Skeletal muscle tissue (tissue), 3 donors: ENCODE measurements at regions not wholly inside any gene's neighbourhood (a gene's known extent, or its start where the extent isn't known, plus 50 kb on each side); places are given as distances from the start of the nearest gene placed in this dataset.
"Not testable (repeated sequence)": the region's sequence is repeated elsewhere in the genome, so short reads cannot be mapped to it uniquely, and the experiment has no call there.

Source experiments
- H3K27ac ChIP-seq: one replicate; pipeline ENCODE4 v1.7.0; 2013; ENCODE audit warnings: mild to moderate bottlenecking, low read depth, low read length, inconsistent platforms
- H3K27me3 ChIP-seq, 3 donors: one replicate each; pipeline ENCODE4 v1.7.0; 2013; ENCODE audit warnings: low read length in 3 of 3; ENCODE audit not compliant: control insufficient read depth in 3 of 3, insufficient read depth in 3 of 3
- H3K36me3 ChIP-seq, 3 donors: one replicate each; pipeline ENCODE4 v1.7.0; 2013; ENCODE audit warnings: low read length in 3 of 3; ENCODE audit not compliant: control insufficient read depth in 3 of 3, insufficient read depth in 3 of 3
- H3K4me1 ChIP-seq, 3 donors: one replicate each; pipeline ENCODE4 v1.7.0; 2013; ENCODE audit warnings: low read length in 3 of 3, mild to moderate bottlenecking in 3 of 3; ENCODE audit not compliant: control insufficient read depth in 3 of 3, insufficient read depth in 3 of 3
- H3K4me3 ChIP-seq, 3 donors: one replicate each; pipeline ENCODE4 v1.7.0; 2013; ENCODE audit warnings: low read length in 3 of 3
- H3K9ac ChIP-seq, 3 donors: one replicate each; pipeline ENCODE4 v1.7.0; 2013; ENCODE audit warnings: low read length in 3 of 3, mild to moderate bottlenecking in 3 of 3, moderate library complexity in 2 of 3, low read depth in 1 of 3
- H3K9me3 ChIP-seq, 3 donors: one replicate each; pipeline ENCODE4 v1.7.0; 2013; ENCODE audit warnings: low read length in 3 of 3; ENCODE audit not compliant: control insufficient read depth in 3 of 3
- donor health status: Osteomylitis.

DNA sequence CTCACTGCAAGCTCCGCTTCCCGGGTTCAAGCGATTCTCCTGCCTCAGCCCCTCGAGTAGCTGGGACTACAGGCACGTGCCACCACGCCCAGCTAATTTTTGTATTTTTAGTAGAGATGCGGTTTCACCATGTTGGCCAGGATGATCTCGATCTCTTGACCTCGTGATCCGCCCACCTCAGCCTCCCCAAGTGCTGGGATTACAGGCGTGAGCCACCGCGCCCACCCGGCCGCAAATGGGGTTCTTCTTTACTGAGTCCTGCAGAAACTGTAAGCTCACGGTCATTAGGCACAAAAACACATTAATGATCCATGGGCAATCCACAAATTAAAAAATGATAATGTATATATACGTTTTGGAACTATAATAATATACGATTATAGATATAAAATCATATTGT is 447.6 kb downstream of the DSC3 start:
- H3K27ac ChIP-seq, H3K9me3 ChIP-seq, H3K9ac ChIP-seq, H3K4me1 ChIP-seq, H3K27me3 ChIP-seq, H3K4me3 ChIP-seq, H3K36me3 ChIP-seq: not testable (repeated sequence)

DNA sequence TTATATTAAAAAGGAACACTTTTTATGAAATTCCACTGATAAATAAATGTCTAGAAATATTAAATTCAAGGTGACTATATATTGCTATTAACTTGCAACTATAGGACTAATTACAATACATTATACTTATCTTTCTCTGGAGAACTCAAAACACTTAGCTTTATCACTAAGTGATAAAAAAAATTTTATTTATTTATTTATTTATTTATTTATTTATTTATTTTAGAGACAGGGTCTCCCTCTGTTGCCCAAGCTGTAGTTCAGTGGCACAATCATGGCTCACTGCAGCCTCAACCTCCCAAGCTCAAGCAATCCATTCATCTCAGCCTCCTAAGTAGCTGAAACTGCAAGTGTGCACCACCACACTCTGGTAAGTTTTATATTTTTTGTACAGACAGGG is 451.1 kb downstream of the DSC3 start:
- Histone ChIP-seq H3K9ac (no peak overlapping the region), H3K4me3 (no peak overlapping the region), H3K4me1 (no peaks in the 10 kb centered on the region), H3K9me3 (no peaks in the 10 kb centered on the region), H3K36me3 (no peaks in the 10 kb centered on the region), H3K27ac (no peak overlapping the region), H3K27me3 (no peaks in the 10 kb centered on the region)

DNA sequence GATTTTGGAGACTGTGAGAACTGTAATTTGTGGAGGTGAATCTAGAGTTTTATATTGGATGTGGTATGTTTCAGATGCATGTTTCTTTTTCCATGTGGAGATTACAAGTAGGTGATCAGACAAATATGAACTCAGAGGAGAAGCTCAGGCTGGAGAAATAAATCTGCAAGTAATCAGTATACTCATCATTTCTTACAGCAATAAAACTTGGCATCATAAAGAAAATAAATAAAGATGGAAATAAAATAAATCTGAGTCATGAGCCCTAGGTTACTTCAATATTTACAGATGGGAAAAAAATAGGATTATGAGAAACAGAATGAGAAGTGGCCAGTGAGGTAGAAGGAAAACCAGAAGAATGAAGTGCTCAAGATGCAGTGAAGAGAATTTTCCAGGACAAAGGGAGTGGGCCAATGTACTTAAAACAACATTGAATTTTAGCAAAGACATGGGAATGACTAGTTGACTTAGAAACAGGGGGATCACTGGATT is 453.8 kb downstream of the DSC3 start:
- H3K9me3 ChIP-seq, result no peaks in the 10 kb centered on the region
- H3K27ac ChIP-seq, result no peak overlapping the region
- H3K36me3 ChIP-seq, result no peaks in the 10 kb centered on the region
- H3K4me3 ChIP-seq, result no peak overlapping the region
- no peaks in the 10 kb centered on the region for H3K27me3 ChIP-seq
- no peak overlapping the region for H3K9ac ChIP-seq
- H3K4me1 ChIP-seq, result no peaks in the 10 kb centered on the region

DNA sequence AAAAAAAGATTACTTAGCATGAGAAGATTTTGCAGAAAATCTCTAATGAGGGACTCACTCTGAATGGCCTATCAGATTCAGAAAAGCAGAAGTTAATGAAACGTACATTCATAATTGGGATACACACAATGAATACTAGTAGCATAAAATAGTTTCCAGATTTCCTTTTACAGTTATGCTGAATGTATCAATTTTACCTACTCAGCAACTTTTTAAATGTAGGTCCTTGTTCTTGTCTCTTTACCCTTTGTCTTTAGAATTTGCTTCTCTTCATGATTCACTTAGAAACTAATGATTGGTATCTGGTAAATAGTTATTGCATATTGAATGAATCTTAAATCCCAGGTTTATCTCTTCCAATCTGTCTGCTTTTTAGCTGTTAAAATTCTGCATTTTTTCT is 458.8 kb downstream of the DSC3 start:
- H3K4me1 ChIP-seq, result no peaks in the 10 kb centered on the region
- H3K36me3 ChIP-seq, result no peaks in the 10 kb centered on the region
- H3K4me3 ChIP-seq, result no peak overlapping the region
- no peak overlapping the region for H3K27ac ChIP-seq
- H3K9me3 ChIP-seq, result no peaks in the 10 kb centered on the region
- no peak overlapping the region for H3K9ac ChIP-seq
- no peaks in the 10 kb centered on the region for H3K27me3 ChIP-seq

DNA sequence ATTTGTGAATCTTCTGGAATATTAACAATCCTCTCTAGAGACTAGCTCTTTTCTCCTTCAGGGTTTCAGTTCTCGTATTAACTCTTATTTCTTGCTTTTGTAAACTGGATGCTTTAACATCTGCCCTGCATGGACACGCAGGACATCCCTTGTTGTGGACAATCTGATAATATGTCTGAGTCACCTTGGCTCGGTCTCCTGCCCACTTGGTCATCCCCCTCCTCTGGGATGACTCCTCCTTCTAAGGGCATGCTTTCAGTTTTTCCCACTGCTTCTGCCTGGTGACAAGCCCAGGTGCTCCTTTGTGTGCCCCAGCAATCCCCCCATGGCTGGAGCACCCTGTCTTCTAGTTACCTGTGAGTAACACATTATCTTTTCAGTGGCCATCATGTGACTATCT is 460.5 kb downstream of the DSC3 start:
- Histone ChIP-seq H3K36me3 (no peaks in the 10 kb centered on the region), H3K27me3 (no peaks in the 10 kb centered on the region), H3K9me3 (no peaks in the 10 kb centered on the region), H3K4me3 (no peak overlapping the region), H3K27ac (no peak overlapping the region), H3K4me1 (no peaks in the 10 kb centered on the region), H3K9ac (no peak overlapping the region)

DNA sequence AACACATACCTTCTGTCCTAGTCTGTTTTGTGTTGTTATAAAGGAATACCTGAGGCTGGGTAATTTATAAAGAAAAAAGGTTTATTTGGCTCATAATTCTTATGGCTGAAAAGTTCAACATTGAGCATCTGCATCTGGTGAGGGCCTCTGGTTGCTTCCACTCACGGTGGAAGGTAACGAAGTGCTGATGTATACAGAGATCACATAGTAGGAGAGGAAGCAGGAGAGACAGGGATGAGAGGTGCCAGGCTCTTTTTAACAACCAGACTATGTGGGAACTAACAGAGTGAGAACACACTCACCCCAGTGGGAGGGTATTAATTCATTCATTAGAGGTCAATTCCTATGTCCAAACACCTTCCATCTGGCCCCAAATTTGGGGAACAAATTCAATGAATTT is 463.8 kb downstream of the DSC3 start:
- no peaks in the 10 kb centered on the region for H3K36me3 ChIP-seq
- H3K9me3 ChIP-seq, result no peaks in the 10 kb centered on the region
- H3K9ac ChIP-seq, result no peak overlapping the region
- H3K27me3 ChIP-seq, result no peaks in the 10 kb centered on the region
- H3K27ac ChIP-seq, result no peak overlapping the region
- no peaks in the 10 kb centered on the region for H3K4me1 ChIP-seq
- no peak overlapping the region for H3K4me3 ChIP-seq

DNA sequence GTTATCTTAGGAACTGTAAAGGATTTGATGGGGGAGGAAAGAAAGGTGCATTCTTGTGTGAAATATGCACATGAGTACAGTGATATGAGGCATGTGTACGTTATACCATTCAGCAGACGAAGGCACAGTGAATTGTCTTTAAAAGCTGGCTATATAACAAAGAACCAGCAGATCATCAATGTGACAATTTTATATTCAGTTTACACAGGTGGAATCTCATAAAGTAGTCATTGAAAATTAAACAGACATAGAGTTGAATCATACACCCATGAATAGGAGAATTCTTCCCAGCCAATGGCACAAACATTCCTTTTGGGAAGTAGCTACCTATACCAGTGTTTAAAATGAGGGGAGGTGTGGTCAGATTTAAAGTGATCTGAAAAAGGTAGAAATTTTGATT is 470.3 kb downstream of the DSC3 start:
- H3K9ac ChIP-seq, result no peak overlapping the region
- no peaks in the 10 kb centered on the region for H3K27me3 ChIP-seq
- no peak overlapping the region for H3K27ac ChIP-seq
- no peaks in the 10 kb centered on the region for H3K9me3 ChIP-seq
- H3K36me3 ChIP-seq, result no peaks in the 10 kb centered on the region
- no peak overlapping the region for H3K4me3 ChIP-seq
- H3K4me1 ChIP-seq, result no peaks in the 10 kb centered on the region

DNA sequence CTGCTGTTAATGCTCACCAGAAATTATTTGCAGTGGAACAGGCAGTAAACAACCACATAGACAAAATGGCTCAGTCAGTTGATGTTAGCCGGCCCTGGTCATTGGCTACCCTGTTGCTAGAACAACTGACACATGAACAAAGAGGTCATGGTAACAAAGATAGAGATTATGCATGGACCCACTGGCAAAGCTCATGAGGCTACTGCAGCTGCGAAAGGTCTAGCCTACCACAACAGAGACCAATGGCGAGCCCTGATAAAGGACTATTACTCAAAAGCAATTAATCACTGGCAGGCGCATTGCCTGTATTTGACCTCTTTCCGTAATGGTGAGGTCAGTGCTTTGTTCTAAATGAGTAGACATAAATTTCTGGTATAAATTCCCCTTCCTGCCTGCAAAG is 474.2 kb downstream of the DSC3 start:
- Histone ChIP-seq H3K4me3 (no peak overlapping the region), H3K9me3 (no peaks in the 10 kb centered on the region), H3K27ac (no peak overlapping the region), H3K9ac (no peak overlapping the region), H3K36me3 (no peaks in the 10 kb centered on the region), H3K4me1 (no peaks in the 10 kb centered on the region), H3K27me3 (no peaks in the 10 kb centered on the region)

DNA sequence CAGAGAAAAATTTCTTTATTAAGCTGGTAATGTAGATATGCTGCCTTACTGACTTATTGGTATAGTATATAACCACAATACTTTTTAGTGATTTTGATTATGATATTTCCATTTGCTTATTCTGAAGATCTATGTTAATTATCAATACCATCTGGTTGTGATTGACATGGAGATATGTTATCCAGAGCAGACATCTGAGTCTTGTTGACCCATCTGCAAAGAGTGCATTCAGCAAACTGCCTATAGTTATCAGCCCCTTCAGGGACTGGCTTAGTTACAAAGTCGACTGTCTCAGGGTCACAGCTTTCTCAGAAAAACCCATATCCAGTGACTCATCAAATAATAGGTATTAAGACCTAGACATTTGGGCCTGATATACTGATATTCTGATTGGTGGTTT is 475.7 kb downstream of the DSC3 start:
- Histone ChIP-seq H3K27me3 (no peaks in the 10 kb centered on the region), H3K9me3 (no peaks in the 10 kb centered on the region), H3K4me1 (no peaks in the 10 kb centered on the region), H3K4me3 (no peak overlapping the region), H3K27ac (no peak overlapping the region), H3K36me3 (no peaks in the 10 kb centered on the region), H3K9ac (no peak overlapping the region)

GRCh38 chr18:30562231-30562630 is 480.3 kb downstream of the DSC3 start:
- Histone ChIP-seq H3K27ac (no peak overlapping the region), H3K4me1 (no peaks in the 10 kb centered on the region), H3K36me3 (no peaks in the 10 kb centered on the region), H3K27me3 (no peaks in the 10 kb centered on the region), H3K9me3 (no peaks in the 10 kb centered on the region), H3K9ac (no peak overlapping the region), H3K4me3 (no peak overlapping the region)

DNA sequence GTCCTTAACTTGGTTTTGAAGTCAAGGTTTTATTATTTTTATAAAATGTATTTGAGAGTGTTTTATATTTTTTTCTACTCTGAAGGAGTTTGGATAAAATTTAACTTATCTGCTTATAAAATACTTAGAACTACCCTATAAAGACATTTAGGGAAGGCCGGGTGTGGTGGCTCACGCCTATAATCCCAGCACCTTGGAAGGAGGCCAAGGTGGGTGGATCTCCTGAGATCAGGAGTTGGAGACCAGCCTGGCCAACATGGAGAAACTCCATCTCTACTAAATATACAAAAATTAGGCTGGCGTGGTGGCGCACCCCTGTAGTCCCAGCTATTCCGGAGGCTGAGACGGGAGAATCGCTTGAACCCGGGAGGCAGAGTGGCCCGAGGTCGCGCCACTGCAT is 486.4 kb downstream of the DSC3 start:
- Histone ChIP-seq H3K9ac (no peak overlapping the region), H3K4me3 (no peak overlapping the region), H3K9me3 (no peaks in the 10 kb centered on the region), H3K27ac (no peak overlapping the region), H3K4me1 (no peaks in the 10 kb centered on the region), H3K36me3 (no peaks in the 10 kb centered on the region), H3K27me3 (no peaks in the 10 kb centered on the region)
